PC-3 (cell line): ENCODE measurements at regions not wholly inside any gene's neighbourhood (a gene's known extent, or its start where the extent isn't known, plus 50 kb on each side); places are given as distances from the start of the nearest gene placed in this dataset.

ENCODE experiments used
- CTCF ChIP-seq: fragments of 300-600 bp; sonication (generic); conservative IDR thresholded peaks from 2 replicates; pipeline ENCODE4 v1.5.1; 2017; ENCODE audit warnings: antibody characterized with exemption, low read depth, mild to moderate bottlenecking, low read length
- EZH2 ChIP-seq: fragments of 300-600 bp; sonication (generic); IDR thresholded peaks from one replicate; pipeline ENCODE4 v1.6.1; 2017; ENCODE audit warnings: antibody characterized with exemption, mild to moderate bottlenecking, low read length; ENCODE audit not compliant: unreplicated experiment

GRCh38 chr6:56715741-56716140 lies 73.1 kb upstream of the DST start:
- TF ChIP-seq CTCF (no peak), EZH2 (no peak)
